ENCODE measurements at regions not wholly inside any gene's neighbourhood (a gene's known extent, or its start where the extent isn't known, plus 50 kb on each side); places are given as distances from the start of the nearest gene placed in this dataset.

GRCh38 chr4:180391613-180392012 is 1851.6 kb upstream of the TENM3 start:
- TF ChIP-seq CTCF (conservative IDR thresholded peaks at IDR 0.05; ENCODE audit: low read length): no peak
- no peak for DNase-seq (ENCODE audit: low read depth)
- no peak overlapping the region for H3K4me3 ChIP-seq (ENCODE audit: low read length)

- no peak for DNase-seq (ENCODE audit: low read depth)
- no peak overlapping the region for H3K4me3 ChIP-seq (ENCODE audit: low read length)
- TF ChIP-seq CTCF (conservative IDR thresholded peaks at IDR 0.05; ENCODE audit: low read length): no peak
Measured at GRCh38 chr4:180394312-180394711, 1848.9 kb upstream of the TENM3 start.

GRCh38 chr4:180394730-180395129 is 1848.5 kb upstream of the TENM3 start:
- H3K4me3 ChIP-seq (ENCODE audit: low read length): no peak overlapping the region
- no peak for TF ChIP-seq CTCF (conservative IDR thresholded peaks at IDR 0.05; ENCODE audit: low read length)
- no peak for DNase-seq (ENCODE audit: low read depth)

- no peak for DNase-seq (ENCODE audit: low read depth)
- H3K4me3 ChIP-seq (ENCODE audit: low read length): no peak overlapping the region
- TF ChIP-seq CTCF (conservative IDR thresholded peaks at IDR 0.05; ENCODE audit: low read length): no peak
Measured at GRCh38 chr4:180398564-180398963, 1844.6 kb upstream of the TENM3 start.

- no peak for DNase-seq (ENCODE audit: low read depth)
- H3K4me3 ChIP-seq (ENCODE audit: low read length): no peak overlapping the region
- no peak for TF ChIP-seq CTCF (conservative IDR thresholded peaks at IDR 0.05; ENCODE audit: low read length)
Measured at GRCh38 chr4:180407275-180407885, 1835.8 kb upstream of the TENM3 start.

- TF ChIP-seq CTCF (conservative IDR thresholded peaks at IDR 0.05; ENCODE audit: low read length): no peak
- no peak for DNase-seq (ENCODE audit: low read depth)
Measured at GRCh38 chr4:180418819-180419531, 1824.2 kb upstream of the TENM3 start.

More at GRCh38 chr4:180418819-180419531, 1824.2 kb upstream of the TENM3 start:
- H3K4me3 ChIP-seq (ENCODE audit: low read length): no peak overlapping the region
